Suprapubic skin (tissue), 4 donors: ENCODE measurements at regions not wholly inside any gene's neighbourhood (a gene's known extent, or its start where the extent isn't known, plus 50 kb on each side); places are given as distances from the start of the nearest gene placed in this dataset.

Experiments used
- EP300 ChIP-seq: sonication (generic); formaldehyde crosslinking; IDR thresholded peaks from one replicate; pipeline ENCODE4 v1.6.1; 2017; ENCODE audit warnings: antibody characterized with exemption
- POLR2A ChIP-seq, 2 donors: fragments of 450-650 bp; IDR thresholded peaks; one replicate each; pipeline ENCODE4 v1.6.1; 2017; ENCODE audit warnings: antibody characterized with exemption in 2 of 2, mild to moderate bottlenecking in 2 of 2, moderate library complexity in 2 of 2
- POLR2AphosphoS5 ChIP-seq, 3 donors: sonication (generic); formaldehyde crosslinking; IDR thresholded peaks; one replicate each; pipeline ENCODE4 v1.6.1; 2017; ENCODE audit warnings: antibody characterized with exemption in 3 of 3
- TF ChIP-seq, protein P1 (sequence below), 2 donors: fragments of 200-600 bp in 1 of 2; fragments of 450-650 bp in 1 of 2; sonication (generic) in 1 of 2; IDR thresholded peaks; one replicate each; pipeline ENCODE4 v1.5.1; 2016 to 2019; ENCODE audit warnings: antibody characterized with exemption in 2 of 2, mild to moderate bottlenecking in 1 of 2, moderate library complexity in 1 of 2

DNA sequence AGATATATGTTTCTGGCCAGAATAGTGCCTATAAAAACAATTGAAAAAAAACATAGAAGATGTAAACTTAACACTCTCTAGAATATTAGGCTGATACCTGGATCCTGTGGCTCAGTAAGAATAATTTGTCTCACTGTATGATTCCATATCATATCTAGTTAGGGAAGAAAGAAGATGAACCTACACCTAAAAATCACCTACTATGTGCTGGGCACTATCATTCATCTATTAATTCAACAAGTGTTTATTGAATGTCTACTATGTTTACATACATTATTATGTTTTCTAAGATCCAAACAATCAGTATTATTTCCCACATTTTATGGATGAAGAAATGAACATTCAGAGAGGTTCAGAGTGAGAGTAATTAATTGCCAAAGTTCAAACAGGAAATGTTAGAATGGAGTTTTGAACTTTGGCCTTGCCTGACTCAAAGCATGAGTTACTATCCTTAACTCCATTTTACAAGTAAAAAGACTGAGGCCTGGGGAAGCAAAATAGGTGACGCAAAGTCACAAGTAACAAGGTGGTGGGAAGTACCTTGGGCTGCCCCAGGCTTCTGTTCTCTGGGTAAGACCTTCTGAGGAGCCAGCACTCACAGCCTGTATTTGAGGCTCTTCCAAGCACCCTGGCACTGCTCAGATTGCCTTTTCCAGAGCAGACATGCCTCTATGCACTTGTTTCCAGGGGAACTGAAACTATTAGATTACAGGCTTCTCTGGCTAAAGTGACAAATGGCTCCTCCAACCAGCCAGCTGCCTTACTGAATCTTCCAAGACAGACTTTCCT is 111.1 kb upstream of the ACSL4 start:
- TF ChIP-seq, protein P1, sequence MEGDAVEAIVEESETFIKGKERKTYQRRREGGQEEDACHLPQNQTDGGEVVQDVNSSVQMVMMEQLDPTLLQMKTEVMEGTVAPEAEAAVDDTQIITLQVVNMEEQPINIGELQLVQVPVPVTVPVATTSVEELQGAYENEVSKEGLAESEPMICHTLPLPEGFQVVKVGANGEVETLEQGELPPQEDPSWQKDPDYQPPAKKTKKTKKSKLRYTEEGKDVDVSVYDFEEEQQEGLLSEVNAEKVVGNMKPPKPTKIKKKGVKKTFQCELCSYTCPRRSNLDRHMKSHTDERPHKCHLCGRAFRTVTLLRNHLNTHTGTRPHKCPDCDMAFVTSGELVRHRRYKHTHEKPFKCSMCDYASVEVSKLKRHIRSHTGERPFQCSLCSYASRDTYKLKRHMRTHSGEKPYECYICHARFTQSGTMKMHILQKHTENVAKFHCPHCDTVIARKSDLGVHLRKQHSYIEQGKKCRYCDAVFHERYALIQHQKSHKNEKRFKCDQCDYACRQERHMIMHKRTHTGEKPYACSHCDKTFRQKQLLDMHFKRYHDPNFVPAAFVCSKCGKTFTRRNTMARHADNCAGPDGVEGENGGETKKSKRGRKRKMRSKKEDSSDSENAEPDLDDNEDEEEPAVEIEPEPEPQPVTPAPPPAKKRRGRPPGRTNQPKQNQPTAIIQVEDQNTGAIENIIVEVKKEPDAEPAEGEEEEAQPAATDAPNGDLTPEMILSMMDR (IDR thresholded peaks at IDR 0.05) = no peak
- TF ChIP-seq POLR2AphosphoS5 (IDR thresholded peaks at IDR 0.05) (no peak), POLR2A (IDR thresholded peaks at IDR 0.05) (no peak), EP300 (no peak)
